SU-DHL-6 (cell line): ENCODE measurements at regions not wholly inside any gene's neighbourhood (a gene's known extent, or its start where the extent isn't known, plus 50 kb on each side); places are given as distances from the start of the nearest gene placed in this dataset.

Experiments
- H2AFZ ChIP-seq: fragments of 200-600 bp; sonication (generic); 2 replicates; pipeline ENCODE4 v1.6.1; 2014; ENCODE audit warnings: low read depth, mild to moderate bottlenecking, moderate library complexity, mixed read lengths, antibody characterized with exemption, low read length; ENCODE audit not compliant: severe bottlenecking
- H3F3A ChIP-seq: fragments of 200-600 bp; shearing (Covaris generic); 2 replicates; pipeline ENCODE4 v1.6.0; 2016; ENCODE audit warnings: antibody characterized with exemption, mild to moderate bottlenecking; ENCODE audit not compliant: insufficient read depth
- H3K27ac ChIP-seq: fragments of 200-600 bp; sonication (generic); 2 replicates; pipeline ENCODE4 v1.5.1; 2016; ENCODE audit warnings: low read depth, mild to moderate bottlenecking, low read length, moderate library complexity, mixed read lengths
- H3K27me3 ChIP-seq: fragments of 200-600 bp; sonication (generic), shearing (Covaris generic); 2 replicates; pipeline ENCODE4 v1.6.0; 2014; ENCODE audit warnings: mild to moderate bottlenecking, low read length
- H3K36me3 ChIP-seq: fragments of 200-600 bp; sonication (generic); 2 replicates; pipeline ENCODE4 v1.6.1; 2014; ENCODE audit warnings: mild to moderate bottlenecking, low read length, mixed read lengths
- H3K4me2 ChIP-seq: fragments of 300-600, 200-600 bp; shearing (Covaris generic), sonication (generic); 2 replicates; pipeline ENCODE4 v1.6.0; 2014; ENCODE audit warnings: low read length, low read depth, mild to moderate bottlenecking; ENCODE audit not compliant: poor library complexity, severe bottlenecking
- H3K4me3 ChIP-seq: fragments of 200-600 bp; sonication (generic); 2 replicates; pipeline ENCODE4 v1.5.1; 2014; ENCODE audit warnings: antibody characterized with exemption, low read length, mild to moderate bottlenecking, mixed read lengths; ENCODE audit not compliant: insufficient read depth, poor library complexity, severe bottlenecking
- H3K79me2 ChIP-seq: fragments of 200-600 bp; sonication (generic); 2 replicates; pipeline ENCODE4 v1.6.1; 2014; ENCODE audit warnings: mild to moderate bottlenecking, low read length, moderate library complexity; ENCODE audit not compliant: insufficient read depth
- H3K9ac ChIP-seq: fragments of 200-600 bp; sonication (generic); 2 replicates; pipeline ENCODE4 v1.7.0; 2014; ENCODE audit warnings: mild to moderate bottlenecking, low read length
- H3K9me2 ChIP-seq: fragments of 200-600 bp; sonication (generic); replicated peaks from 2 replicates; pipeline ENCODE4 v1.6.1; 2014; ENCODE audit warnings: low read length; ENCODE audit not compliant: insufficient read depth
- H3K9me3 ChIP-seq: fragments of 200-600 bp; sonication (generic); 2 replicates; pipeline ENCODE4 v1.6.1; 2014; ENCODE audit warnings: low read length, mixed read lengths; ENCODE audit not compliant: insufficient read depth
- H4K20me1 ChIP-seq: fragments of 200-600 bp; sonication (generic); 2 replicates; pipeline ENCODE4 v1.6.1; 2014; ENCODE audit warnings: low read depth, mild to moderate bottlenecking, antibody characterized with exemption, low read length, moderate library complexity, mixed read lengths
- EZH2phosphoT487 ChIP-seq: fragments of 200-600 bp; sonication (generic), shearing (Covaris generic); conservative IDR thresholded peaks from 2 replicates; pipeline ENCODE4 v1.6.1; 2018; ENCODE audit warnings: mild to moderate bottlenecking, antibody characterized with exemption, low read length, moderate library complexity, mixed read lengths
- TF ChIP-seq, protein P1 (sequence below): fragments of 200-600 bp; sonication (generic); IDR thresholded peaks from one replicate; pipeline ENCODE4 v1.5.1; 2017; ENCODE audit warnings: antibody characterized with exemption, mild to moderate bottlenecking, low read length, moderate library complexity; ENCODE audit not compliant: insufficient read depth, poor library complexity, severe bottlenecking

- Histone ChIP-seq H3K4me3 (no peak overlapping the region), H2AFZ (no peak overlapping the region), H3K9me3 (no peaks in the 10 kb centered on the region), H3K4me2 (no peak overlapping the region), H3K9me2 (no peaks in the 10 kb centered on the region), H3K36me3 (no peaks in the 10 kb centered on the region), H3K79me2 (no peaks in the 10 kb centered on the region), H3K27ac (no peak overlapping the region), H3K9ac (no peak overlapping the region), H3F3A (no peaks in the 10 kb centered on the region), H4K20me1 (no peaks in the 10 kb centered on the region), H3K27me3 (no peaks in the 10 kb centered on the region)
- TF ChIP-seq, protein P1, sequence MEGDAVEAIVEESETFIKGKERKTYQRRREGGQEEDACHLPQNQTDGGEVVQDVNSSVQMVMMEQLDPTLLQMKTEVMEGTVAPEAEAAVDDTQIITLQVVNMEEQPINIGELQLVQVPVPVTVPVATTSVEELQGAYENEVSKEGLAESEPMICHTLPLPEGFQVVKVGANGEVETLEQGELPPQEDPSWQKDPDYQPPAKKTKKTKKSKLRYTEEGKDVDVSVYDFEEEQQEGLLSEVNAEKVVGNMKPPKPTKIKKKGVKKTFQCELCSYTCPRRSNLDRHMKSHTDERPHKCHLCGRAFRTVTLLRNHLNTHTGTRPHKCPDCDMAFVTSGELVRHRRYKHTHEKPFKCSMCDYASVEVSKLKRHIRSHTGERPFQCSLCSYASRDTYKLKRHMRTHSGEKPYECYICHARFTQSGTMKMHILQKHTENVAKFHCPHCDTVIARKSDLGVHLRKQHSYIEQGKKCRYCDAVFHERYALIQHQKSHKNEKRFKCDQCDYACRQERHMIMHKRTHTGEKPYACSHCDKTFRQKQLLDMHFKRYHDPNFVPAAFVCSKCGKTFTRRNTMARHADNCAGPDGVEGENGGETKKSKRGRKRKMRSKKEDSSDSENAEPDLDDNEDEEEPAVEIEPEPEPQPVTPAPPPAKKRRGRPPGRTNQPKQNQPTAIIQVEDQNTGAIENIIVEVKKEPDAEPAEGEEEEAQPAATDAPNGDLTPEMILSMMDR = no peak
- no peak for TF ChIP-seq EZH2phosphoT487
Measured at GRCh38 chr2:142745691-142746090, 131.8 kb upstream of the KYNU start.

GRCh38 chr2:142742371-142743214, 134.9 kb upstream of the KYNU start:
- no peaks in the 10 kb centered on the region for H3K36me3 ChIP-seq
- no peaks in the 10 kb centered on the region for H3K9me2 ChIP-seq
- H3K79me2 ChIP-seq = no peaks in the 10 kb centered on the region
- no peak overlapping the region for H3K4me3 ChIP-seq
- H2AFZ ChIP-seq = no peak overlapping the region
- TF ChIP-seq, protein P1 = no peak
- TF ChIP-seq EZH2phosphoT487 = no peak
- H4K20me1 ChIP-seq = no peaks in the 10 kb centered on the region
- H3K27me3 ChIP-seq = no peaks in the 10 kb centered on the region
- no peak overlapping the region for H3K9ac ChIP-seq
- H3K27ac ChIP-seq = no peak overlapping the region
- no peak overlapping the region for H3K4me2 ChIP-seq
- no peaks in the 10 kb centered on the region for H3F3A ChIP-seq
- H3K9me3 ChIP-seq = no peaks in the 10 kb centered on the region

DNA sequence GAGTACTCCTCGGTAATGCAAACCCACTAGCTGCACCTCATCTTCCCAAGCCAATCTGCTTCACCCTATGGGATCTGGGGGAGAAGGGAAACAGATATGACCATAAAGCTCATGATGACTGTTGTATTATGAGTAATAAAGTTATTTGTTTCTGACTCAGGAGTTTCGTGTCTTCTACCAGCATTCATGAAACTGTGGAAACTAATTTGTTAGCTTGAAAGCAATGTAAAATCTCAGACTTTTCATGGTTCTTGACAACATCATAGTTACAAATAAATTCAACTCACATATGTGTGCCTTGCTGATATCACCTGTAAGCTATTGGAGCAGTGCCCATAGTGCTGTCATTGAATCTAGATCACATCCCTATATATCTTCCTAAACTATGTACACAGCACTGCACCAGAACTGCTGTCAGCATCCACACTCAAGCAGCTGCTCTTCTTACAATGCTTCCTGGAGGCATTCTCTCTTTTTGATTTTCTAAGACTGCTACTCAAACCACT, 135.6 kb upstream of the KYNU start:
- H3K27me3 ChIP-seq = no peaks in the 10 kb centered on the region
- H3K27ac ChIP-seq = no peak overlapping the region
- H3K9ac ChIP-seq = no peak overlapping the region
- H3K4me3 ChIP-seq = no peak overlapping the region
- H3K36me3 ChIP-seq = no peaks in the 10 kb centered on the region
- no peak overlapping the region for H2AFZ ChIP-seq
- H3K79me2 ChIP-seq = no peaks in the 10 kb centered on the region
- no peaks in the 10 kb centered on the region for H3F3A ChIP-seq
- no peak overlapping the region for H3K4me2 ChIP-seq
- H3K9me2 ChIP-seq = no peaks in the 10 kb centered on the region
- no peaks in the 10 kb centered on the region for H3K9me3 ChIP-seq
- no peaks in the 10 kb centered on the region for H4K20me1 ChIP-seq
- TF ChIP-seq, protein P1 = no peak
- TF ChIP-seq EZH2phosphoT487 = no peak
